HG02588 (cell line): ENCODE measurements at regions not wholly inside any gene's neighbourhood (a gene's known extent, or its start where the extent isn't known, plus 50 kb on each side); places are given as distances from the start of the nearest gene placed in this dataset.

ENCODE experiments used
- ATAC-seq: cut with Tn5 transposase; IDR thresholded peaks from one replicate; pipeline ENCODE4 v1.9.1; 2021; ENCODE audit warnings: mild to moderate bottlenecking, moderate library complexity; ENCODE audit not compliant: unreplicated experiment

GRCh38 chr7:10793995-10794775 is 179.5 kb upstream of the PHF14 start:
- ATAC-seq, result no peak

GRCh38 chr7:10797157-10797556 is 176.5 kb upstream of the PHF14 start:
- ATAC-seq, result no peak

DNA sequence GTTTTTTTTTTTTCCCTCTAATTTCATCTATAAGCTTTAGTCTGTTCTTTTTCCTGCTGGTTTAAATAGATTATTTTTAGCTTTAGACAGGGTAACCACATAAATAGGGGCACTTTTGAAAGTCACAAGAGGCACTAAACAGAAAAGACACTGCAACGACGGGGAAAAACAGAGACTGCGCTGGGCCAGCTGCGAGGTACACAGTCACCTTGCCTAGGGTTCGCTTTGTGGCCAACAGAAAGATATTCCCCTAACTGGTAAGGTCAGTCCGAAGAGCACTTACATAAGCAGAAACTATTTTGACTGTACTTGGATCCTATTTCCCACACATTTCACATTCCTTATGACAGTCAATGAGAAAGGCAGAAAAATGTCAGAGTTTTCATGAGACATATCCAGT is 175.6 kb upstream of the PHF14 start:
- ATAC-seq, result no peak

DNA sequence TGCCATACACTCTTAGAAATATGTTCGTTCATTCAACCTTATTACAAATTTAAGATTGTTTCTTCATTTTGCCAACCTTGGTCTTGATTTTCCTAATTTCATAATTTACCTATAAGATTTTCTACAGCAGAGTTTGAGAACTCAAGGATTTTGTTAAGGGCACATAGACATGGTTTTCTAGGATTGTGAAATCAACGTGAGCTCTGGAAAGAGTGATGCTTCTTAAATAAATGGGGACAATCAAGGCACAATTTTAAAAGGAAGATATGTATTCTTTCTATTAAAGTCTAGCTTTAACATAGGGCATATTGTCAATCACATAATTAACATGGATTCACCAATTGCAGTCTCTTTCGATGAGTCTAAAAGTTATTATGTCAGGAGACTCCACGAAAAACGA is 174.2 kb upstream of the PHF14 start:
- no peak for ATAC-seq

DNA sequence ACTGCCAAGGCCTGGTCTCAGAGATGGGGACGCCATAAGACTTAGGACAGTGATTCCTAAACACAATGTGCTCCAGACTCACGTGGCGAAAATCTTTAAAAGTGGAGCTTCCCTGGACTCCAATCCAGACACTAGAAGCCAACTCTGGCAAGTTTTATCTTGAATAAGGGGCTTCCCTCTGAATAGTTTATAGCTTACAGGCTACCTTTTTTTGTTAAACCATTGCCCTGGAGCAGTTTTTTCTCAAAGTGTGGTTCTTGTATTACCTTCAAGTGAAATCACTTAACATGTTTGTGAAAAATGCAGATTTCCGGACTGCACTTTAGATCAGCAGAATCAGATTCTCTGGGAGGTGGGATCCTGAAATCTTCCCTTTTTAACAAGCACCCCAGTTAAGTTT is 171.7 kb upstream of the PHF14 start:
- ATAC-seq, result no peak

DNA sequence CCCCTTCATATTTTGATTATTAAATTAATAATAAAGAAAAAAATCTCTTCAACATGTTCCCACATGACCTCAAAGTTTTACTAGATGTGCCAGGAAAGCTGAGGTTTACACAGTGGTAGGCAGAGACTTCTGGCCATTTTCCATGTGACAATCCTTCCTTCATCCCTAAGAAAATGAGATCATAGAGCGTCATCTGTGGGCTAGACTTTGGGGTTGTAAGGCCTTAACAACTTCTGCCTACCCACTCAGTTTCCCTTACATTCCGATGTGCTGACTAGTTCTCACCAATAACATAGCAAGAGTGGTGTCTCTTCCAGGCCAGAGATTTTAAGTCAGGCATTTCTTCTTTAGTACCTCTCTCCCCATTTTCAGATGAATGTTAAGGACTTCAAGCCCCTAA is 171.1 kb upstream of the PHF14 start:
- ATAC-seq, result no peak

DNA sequence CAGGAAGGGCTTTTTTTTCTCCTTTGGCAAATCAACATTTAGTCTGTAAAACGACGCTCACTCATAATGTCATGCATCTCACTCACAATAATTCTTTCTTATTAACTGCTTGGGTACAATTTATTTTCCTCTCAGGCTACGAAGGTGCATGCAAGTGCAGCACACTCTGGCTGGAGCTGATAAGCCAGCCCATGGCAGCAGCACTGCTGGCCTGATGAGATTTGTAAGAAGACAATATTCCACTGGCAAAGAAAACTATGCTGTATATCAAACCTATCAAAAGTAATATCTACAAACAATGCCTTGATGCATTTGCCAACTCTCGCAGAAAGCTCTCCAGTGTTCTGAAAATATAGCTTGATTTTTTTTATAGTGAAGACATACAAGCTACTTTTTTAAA is 170.0 kb upstream of the PHF14 start:
- ATAC-seq, result no peak

- no peak for ATAC-seq
These were observed 168.9 kb upstream of the PHF14 start for GRCh38 chr7:10804770-10805169.

DNA sequence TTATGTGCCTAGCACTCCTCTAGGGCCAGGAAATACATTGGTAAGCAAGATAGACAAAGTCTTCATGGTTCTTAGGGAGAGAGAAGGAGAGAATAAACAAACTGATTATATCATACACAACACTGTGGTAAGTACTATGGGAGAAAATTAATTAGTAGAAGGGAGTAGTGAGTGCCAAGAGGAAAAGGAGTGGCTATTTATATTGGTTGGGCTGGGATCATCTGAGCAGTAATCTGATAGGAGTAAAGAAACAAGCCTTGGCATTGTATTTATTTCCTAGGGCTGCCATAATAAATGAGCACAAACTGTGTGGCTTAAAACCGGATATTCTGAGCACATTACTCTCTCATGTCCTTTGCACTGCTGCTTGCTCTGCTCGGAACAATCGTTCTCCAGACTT is 158.1 kb upstream of the PHF14 start:
- no peak for ATAC-seq

DNA sequence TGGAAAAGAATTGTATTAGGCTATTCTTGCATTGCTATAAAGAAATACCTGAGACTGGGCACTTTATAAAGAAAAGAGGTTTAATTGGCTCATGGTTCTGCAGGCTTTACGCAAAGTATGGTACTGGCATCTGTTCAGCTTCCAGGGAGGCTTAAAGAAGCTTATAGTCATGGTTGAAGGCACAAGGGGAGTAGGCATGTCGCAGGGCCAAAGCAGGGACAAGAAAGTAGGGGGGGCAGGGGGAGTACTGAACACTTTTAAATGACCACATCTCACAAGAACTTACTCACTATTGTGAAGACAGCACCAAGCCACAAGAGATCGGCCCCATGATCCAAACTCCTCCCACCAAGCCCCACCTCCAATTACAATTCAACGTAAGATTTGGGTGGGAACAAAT is 152.5 kb upstream of the PHF14 start:
- no peak for ATAC-seq

DNA sequence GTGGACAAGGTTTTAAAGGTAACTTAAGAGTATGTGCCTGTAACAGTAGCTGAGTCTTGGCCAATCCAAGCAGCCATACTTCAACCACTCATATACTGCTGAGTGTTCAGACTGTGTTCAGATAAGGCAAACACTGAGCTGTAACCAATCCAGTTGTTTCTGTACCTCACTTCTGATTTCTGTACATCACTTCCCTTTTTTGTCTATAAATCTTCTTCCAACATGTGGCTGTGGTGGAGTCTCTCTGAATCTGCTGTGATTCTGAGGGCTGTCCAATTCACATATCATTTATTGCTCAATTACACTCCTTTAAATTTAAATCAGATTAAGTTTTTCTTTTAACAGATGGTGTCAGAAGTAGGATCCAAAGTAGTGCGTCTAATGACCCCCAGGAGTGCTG is 149.5 kb upstream of the PHF14 start:
- no peak for ATAC-seq

- ATAC-seq, result no peak
These were observed 135.4 kb upstream of the PHF14 start for GRCh38 chr7:10838228-10838627.

- ATAC-seq, result no peak
These were observed 128.4 kb upstream of the PHF14 start for GRCh38 chr7:10845225-10845624.

GRCh38 chr7:10855583-10855982 is 118.1 kb upstream of the PHF14 start:
- no peak for ATAC-seq

GRCh38 chr7:10860516-10860915 is 113.2 kb upstream of the PHF14 start:
- ATAC-seq, result no peak

DNA sequence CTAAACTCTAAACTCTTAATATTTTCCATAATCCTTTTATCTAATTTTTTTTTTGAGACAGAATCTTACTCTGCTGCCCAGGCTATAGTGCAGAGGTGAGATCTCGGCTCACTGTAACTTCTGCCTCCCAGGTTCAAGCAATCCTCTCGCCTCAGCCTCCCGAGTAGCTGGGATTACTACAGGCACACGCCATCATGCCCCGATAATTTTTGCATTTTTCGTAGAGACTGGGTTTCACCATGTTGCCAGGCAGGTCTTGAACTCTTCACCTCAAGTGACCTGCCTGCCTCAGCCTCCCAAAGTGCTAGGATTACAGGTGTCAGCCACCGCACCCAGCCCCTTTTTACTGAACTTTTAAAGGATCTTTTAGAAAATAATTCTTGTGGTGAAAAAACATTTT is 110.2 kb upstream of the PHF14 start:
- no peak for ATAC-seq

DNA sequence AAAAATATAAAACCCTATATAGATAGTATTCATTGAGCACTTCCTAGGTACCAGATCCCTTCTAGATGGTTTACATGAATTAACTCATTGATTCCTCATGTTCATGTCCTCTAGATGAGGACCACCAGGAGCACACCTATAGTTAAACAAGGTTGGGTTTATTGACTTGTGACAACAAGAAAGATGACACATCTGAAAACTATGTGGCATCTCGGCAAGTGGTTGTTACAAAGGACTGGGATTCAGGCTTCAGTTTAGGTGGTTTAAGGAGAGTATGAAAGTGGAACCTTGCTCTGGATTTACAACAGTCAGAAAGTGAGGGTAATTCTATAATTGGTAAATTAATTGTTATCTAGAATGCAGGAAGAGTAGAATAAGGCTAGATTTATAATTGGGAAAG is 99.0 kb upstream of the PHF14 start:
- ATAC-seq, result no peak

DNA sequence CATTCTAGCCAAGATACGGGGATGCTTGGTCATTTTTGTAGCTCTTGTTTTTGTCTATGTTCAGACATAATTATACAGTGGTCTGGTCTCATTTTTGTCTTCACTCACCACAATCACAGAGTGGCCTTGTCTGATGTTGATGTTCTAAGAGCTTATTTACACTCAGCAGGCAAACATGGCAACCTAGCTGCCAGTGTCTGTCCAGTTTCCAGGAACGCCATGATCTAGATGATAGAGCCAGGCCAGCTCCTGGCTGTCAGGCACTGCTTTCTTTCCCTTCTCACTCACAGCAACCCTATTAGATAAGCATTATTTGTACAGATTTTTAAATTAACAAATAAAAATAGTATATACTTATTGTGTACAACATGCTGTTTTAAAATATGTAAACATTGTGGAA is 98.6 kb upstream of the PHF14 start:
- ATAC-seq, result no peak

GRCh38 chr7:10888861-10889260 is 84.8 kb upstream of the PHF14 start:
- peak; percentile 8 for ATAC-seq

GRCh38 chr7:10889266-10889898 is 84.3 kb upstream of the PHF14 start:
- peak; percentile 95 for ATAC-seq

GRCh38 chr7:10908600-10908999 is 65.1 kb upstream of the PHF14 start:
- ATAC-seq, result no peak

DNA sequence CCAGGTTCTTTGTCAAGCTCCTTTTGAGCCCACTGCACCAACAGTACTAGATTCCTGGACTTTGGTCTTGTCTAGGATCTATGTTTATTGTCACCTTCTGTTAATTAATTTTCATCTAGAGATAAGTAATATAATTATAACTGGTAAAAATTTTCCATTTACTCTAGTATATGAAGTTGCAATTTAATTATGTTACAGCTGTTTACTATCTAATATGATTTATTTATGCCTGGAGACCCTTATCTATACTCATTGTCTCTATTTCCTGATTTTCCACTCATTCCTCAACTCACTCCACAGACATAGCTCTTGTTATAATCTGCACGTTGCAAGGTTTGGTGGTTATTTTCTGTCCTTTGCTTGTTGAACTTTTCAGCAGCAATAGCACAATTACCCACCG is 63.2 kb upstream of the PHF14 start:
- no peak for ATAC-seq

GRCh38 chr7:10912077-10912476 is 61.6 kb upstream of the PHF14 start:
- ATAC-seq, result no peak
